Stimulated activated CD8-positive, alpha-beta memory T cell treated with anti-CD3 and anti-CD28 coated beads, Interleukin-12 subunit alpha, Interleukin-12 subunit beta, amount 100 ng/mL, for 24 hours (primary cell): ENCODE measurements at regions not wholly inside any gene's neighbourhood (a gene's known extent, or its start where the extent isn't known, plus 50 kb on each side); places are given as distances from the start of the nearest gene placed in this dataset.

Experiments used
- DNase-seq: peaks from one replicate; pipeline ENCODE4 v3.0.0-alpha.2; 2020; ENCODE audit errors: extremely low read depth

DNA sequence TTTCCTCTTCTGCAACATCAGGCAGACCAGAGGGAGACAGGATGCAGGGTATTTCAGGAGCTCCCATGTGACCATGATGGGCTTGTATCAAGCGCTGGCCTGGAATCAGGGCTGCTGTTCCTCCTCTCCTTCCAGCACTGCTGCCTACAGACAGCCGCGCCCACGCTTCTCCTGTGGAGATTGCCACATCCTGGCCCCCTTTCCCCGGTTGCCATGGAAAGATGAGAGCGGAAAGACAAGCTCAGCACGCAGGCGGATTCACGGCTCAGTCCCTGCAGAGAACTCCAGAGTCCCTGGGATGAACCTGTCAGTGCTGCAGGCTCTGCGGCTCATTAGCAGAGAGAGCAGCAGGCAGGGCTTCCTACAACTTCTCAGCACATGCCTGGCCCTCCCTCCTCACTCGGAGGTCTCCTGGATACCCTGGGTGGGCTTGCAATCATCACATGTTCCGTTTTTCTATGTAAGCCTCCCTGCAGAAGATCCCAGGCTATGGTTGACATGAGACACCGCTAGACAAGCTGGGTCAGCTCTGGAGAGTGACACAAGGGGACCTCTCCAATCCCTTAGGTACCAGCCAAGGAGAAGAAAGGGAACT, 497.8 kb upstream of the MYT1L start:
- DNase-seq = no peak

DNA sequence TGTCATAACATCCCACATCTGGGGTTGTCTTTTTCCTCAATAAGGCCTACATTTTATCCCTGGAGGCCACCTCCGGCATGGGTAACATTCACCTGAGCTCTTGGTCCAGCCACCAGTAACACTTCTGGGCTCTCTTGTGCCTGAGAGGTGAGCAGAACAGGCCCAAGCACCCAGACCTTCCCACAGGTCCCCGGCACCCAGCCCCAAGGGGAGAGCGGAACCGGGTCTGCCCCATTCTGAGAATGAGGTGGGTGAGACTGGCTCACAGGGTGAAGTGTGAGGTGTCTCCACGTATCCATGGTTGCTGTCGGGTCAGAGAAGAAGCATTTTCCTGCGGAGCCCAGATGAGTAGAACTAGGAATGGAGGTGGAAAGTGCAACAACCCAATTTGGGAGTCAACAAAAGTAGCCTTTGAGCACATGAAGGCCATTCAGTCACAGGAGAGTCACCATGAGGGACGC, 496.7 kb upstream of the MYT1L start:
- no peak for DNase-seq

DNA sequence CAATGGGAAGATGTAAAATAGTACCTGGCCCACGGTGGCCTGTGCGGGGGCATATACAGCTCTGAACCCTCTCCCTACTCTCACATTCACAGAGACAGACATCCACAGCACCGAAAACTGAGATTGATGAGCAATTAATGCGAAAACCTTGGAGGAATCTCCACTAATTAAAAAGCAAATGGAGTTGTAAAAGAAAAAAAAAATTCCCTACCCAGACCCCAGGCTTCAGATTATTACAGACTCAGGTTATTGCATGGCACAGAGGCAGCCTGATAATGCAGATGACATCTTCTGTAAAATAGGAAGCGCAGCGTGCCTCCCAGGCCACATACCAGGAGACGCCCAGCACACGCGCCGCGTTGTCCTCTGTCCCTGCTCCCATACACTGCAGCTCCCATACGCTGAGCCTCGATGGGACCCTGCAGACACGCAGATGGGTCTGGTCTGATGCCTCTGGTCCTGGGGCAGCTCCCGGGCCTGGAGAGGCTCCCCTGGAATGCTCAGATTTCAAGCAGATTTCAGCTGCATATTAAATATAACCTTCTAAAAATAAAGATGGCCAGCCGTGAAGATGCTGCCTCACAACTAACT, 496.1 kb upstream of the MYT1L start:
- no peak for DNase-seq

DNA sequence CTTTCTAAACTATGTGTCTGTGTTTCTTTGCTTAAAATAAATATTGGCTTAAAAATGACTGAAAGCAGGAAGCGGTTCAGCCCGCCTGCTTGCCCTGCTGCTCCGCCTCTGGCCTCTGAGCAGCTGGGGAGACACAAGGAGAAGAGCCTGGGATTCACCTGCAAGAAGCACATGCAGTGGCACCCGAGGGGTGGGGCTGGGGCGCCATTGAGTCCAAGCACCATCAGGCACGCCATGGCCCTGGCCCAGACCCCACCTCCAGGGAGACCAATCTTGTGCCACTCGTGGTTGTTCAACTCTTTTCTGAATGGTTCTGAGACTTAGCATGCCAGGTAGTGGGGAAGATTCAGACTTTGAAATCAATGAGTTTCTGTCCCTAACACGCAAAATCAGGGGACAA, 495.5 kb upstream of the MYT1L start:
- DNase-seq = no peak

DNA sequence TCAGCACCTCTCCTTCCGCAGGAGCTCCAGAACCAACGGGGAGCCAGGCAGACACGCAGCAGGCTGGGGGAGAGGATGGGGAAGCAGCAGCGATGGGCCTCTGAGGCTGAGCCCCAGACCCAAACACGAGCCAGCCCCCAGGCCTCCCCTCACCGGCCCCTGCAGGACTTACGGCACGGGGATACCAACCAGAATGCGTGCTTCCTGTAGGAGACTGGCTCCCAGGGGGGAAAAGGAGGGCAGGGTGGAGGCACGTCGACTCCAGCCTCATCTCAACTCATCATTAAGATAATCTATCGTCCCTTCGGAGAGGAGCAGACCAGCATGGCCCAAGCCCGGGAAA, 495.1 kb upstream of the MYT1L start:
- no peak for DNase-seq

DNA sequence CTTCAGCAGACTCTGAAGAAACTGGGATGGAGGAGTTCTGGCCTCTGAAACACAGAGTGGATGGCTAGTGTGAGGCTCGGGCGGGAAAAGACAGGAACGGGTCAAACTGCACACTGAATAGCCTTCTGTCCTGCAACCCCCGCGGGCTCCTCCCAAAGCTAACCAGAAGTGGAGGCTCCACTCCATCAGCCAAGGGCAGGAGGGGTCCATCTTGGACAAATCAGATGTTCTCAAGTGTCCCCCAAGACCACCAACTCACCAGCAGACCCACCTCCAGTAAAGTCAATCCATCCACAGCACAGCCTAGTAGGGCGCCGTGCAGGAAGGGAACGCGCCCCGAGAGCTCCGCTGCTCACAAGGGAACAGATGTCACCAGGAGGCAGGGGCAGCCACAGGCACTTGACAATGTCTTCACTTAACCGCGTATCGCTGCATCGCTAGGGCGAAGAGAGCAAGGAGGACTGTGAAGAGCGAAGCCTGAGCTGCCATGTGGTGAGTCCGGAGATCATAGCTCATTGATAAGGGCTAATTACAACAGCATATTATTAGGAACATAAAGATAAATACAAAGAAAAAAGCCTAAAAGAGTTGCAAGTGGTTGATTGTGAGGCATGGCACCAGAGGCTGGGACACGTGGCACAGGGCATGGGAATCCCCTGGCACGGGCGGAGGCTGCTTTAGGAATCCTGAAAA, 494.6 kb upstream of the MYT1L start:
- no peak for DNase-seq

DNA sequence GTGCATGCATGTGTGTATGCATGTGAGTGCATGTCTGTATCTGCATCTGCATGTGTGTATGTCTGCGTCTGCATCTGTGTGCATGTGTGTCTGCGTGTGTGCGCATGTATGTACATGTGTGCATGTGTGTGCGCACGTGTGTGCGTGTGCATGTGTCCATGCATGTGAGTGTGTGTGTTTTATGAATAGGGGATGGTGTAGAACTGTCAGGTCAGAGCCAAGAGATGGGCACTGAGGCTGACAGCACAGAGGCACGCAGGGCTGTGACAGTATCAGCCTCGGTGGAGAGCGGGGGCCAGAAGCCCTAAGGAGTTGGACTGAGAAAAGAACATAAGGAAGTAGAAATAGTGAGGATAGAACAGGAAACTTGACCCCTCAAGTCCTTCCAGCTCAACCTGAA, 494.0 kb upstream of the MYT1L start:
- no peak for DNase-seq

DNA sequence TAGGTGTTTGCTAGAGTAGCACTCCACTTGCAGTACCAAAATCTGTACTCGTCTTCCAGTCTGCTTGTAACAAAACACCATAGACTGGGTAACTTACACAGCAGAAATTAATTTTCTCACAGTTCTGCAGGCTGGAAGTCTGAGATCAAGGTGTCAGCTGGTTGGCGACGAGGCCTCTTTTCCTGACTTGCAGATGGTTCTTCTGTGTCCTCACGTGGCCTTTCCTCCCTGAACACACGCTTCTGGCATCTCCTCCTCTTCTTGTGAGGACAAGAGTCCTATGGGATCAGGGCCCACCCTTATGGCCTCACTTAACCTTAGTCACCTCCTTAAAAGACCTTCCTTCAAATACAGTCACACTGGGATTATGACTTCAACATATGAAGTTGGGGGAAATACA, 493.5 kb upstream of the MYT1L start:
- DNase-seq = no peak

DNA sequence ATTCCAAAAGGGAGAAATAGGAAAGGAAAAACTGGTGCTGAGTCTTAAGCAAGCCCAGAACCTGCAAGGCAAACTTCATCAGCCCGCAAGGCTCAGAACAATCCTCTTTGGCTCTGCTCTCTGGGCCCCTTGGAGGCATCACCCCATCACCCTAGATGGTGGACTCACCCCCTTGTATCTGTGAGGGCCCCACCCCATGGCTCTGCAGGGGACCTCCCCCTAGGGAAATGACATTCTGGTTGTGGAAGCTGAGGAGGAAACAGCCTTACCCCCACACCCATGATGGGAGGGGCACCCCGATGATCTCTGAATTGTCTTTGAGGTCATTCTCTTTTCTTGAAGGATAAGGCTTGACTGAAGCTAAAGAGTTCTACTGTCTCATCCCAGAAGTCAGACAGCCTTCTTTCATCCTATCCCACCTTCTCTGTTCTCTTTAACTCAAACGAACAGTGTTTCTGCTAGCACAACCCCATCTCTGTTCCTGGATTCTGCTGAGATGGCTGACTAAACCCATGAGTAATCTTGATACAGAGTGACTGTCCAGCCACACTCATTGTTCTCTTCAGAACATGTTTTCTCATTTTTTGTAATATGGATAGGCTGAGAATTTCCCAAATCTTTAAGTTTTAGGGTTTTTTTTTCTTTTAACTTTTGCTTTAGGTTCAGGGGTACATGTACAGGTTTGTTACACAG, 492.1 kb upstream of the MYT1L start:
- DNase-seq = no peak

DNA sequence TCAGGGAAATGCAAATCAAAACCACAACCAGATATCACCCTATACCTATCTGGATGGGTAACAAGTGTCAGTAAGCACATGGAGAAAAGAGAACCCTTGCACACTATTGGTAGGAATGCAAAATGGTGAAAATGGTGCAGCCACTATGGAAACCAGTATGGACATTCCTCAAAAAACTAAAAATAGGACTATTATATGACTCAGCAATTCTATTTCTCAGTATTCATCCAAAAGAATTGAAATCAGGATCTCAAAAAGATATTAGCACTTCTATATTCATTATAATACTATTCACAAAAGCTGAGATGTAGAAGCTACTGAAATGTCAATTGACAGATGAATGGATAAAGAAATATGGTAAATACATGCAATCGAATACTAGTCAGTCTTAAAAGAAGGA, 491.1 kb upstream of the MYT1L start:
- no peak for DNase-seq

DNA sequence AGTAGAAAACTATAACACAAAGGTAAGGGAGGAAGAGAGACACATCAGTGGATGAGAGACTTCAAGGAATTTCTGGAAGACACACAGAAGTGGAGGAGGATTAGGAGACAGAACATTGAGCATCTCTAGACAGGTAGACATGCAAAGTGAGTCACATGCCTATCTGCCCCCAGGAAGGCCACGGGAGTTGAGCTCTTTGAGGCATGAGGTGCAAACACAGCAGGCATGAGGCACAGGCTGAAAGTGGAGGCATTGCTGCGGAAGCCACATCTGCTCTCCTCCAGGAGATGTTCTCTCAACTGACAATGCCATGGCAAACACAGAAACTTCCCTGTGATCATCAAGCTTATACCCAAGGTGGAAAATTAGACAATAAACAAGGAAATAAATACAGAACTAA, 481.6 kb upstream of the MYT1L start:
- DNase-seq = no peak

DNA sequence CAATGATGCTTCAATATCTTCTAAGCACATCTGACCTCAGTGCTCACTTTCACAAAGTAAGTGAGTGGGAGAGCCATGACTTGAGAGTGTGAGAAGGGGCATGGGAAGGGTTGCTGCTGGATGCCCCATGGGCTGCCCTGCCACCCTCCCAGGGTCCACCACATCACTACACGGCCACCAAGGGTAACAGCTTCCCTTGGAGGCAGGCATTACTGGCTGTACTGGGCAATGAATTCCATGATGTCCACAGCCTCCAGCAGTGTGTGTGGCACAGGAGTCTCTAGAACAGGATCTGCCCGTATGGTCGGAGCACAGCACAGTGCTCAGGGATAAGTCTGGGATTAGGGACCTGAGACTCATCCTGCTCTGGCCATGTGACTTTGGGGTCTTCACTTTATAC, 481.0 kb upstream of the MYT1L start:
- no peak for DNase-seq

DNA sequence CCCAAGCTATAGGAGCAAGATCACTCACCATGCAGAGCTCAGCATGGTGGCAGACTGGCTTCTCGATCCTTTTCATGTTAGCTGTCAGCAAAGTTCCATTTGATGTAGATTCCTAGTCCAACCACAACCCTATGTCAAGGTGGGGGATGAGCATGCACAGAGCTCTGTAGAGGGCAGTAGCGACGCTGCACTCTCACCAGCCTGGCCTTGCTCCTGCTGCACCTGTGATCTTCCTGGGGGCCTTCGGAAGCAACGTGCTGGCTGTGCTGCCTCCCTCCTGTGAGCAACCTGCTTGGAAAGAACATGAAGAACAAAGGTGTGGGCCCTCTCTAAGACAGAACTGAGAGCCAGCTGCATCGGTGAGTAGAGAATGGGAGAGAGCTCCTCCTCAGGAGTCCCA, 479.4 kb upstream of the MYT1L start:
- DNase-seq = no peak

DNA sequence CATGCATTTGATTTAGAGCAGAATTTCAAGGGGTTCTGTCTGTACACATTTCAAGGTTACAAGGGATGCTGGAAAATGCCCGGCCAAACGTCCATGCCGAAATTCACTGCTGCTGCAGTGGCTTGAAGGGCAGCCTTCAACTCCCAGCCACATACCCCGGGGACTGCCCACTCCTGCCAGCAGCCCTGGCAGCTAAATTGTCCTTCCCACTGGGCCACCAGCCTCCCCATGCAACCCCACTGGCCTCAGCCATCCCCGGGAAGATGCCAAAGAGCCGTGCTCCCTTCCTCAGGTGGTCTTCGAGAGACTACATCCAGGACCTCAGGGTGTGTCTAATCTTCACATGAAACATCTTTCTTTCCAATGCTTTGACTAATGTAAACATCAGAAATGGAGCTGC, 478.7 kb upstream of the MYT1L start:
- DNase-seq = no peak

DNA sequence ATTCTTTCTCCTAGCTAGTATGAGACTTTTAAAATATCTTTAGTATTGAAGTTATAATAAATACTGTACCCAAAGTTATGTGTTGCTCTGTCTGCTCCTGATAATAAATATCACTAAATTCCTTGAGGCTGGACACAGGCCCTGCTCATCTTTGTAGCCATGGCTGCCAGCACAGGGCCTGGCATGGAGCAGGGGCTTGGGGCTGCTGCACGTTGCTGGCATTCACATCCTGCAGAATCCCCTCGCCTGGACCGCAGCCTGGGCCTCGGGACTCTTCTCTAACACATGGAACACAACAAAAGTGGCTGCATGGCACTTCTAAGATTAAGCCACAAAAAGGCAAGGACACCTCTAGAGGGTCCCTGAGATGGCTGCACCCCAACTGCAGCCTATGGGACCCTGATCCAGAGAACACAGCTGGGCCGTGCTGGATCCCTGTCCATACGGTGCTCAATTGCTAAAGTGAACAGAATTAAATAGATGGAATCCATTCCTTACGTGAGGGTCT, 477.5 kb upstream of the MYT1L start:
- DNase-seq = no peak

DNA sequence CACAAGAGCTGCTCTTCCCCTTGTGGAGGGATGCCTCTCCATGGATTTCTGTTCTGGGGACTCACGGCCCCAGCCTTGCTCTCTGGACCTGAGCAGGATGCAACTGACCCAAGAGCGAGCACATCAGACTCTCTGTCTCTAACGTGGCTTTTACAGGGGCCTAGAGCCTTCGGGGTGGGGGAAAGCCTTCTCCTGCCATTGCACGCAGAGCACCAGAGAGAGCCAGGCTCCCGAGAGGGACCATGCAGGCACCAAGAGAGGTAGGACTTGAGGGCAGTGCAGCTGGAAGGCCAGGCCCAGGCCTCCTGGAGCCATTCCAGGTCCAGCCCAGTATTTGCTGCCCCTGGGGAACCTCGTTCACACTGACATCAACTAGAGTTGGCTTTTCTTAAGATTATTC, 475.6 kb upstream of the MYT1L start:
- DNase-seq = no peak

DNA sequence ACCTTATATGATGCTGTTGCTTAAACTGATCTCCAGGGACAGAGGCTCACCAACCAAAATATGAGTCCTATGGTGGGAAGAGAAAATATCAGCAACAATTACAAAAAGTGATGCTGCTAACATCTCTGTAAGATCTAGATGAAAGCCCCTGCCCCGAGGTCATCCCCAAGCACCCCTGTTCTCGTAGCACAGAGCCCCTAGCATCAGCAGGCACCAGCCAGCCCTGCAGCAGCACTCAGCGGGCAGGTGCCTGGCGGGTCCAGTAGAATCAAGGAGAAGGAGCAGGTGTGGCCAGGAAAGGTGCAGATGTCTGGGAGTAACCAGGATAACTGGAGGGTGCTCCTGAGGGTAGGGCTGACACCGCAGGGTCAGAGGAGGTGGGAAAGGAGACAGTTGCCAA, 474.2 kb upstream of the MYT1L start:
- DNase-seq = no peak

DNA sequence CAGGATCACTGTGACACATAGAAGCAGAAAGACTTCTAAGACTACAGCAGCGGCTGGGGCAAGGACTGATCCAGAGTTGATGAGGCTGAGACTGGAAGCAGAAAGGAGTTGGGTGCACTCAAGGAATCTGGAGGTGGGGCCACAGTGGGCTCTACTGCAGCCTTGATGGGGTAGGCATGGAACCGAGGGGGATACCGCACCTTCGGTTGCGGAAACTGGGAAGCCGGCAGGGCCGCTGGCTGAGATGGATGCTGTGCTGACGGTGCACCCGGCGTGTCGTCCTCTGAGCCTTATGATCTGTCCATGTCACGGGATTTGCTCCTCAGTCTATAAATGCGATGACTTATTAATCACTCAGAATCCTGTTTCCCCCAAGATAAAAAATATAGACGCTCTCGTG, 473.5 kb upstream of the MYT1L start:
- DNase-seq = no peak

DNA sequence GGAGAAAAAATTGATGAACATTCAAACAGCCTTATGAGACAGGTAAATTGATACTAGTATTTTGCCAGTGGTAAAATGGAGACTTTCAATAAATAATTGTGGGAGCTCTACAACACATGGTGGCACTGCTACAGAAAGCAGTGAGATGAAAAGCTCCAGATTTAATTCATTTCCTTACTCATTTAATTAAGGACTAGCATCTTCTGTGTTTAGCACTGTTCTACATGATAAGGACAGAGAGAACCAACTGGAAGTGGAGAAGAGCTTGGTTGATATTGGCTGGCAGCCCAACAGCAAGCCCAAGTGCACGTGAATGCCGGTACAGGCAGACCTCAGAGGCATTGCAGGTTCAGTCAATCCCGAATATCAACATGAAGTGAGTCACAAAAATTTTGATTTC, 470.4 kb upstream of the MYT1L start:
- DNase-seq = no peak

DNA sequence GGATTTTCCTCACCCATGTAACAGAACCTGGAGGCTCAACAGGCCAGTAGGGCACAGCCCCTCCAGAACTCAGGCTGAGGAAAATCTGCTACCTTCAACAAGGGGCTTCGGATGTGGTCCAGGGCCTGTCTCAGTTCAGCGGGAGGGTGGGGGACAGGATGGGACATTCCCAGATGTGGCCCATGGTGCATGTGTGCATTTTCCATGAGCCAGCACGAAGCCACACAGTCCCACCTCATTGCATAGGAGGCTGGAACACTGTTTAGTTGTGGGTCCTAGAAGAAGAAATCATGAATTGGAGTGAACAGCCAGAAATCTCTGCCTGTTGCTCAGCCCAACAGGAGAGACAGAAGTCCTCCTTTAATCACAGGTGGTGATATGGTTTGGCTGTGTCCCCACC, 469.6 kb upstream of the MYT1L start:
- no peak for DNase-seq

DNA sequence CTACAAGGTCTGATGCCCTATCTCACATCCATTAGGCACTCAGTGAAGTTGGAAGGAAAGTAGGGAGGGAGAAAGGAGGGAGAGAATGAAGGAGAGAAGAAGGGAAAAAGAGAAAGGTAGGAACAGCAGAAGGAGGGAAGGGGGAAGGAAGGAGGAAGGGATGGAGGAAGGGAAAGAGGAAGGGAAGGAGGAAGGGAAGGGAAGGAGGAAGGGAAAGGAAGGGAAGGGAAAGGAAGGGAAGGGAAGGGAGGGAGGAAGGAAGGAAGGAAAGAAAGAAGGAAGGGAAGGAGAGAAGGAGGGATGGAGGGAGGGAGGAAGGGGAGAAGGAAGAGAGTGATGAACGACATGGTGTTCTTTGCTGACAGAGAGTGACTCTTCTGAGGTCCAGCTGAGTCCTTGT, 468.9 kb upstream of the MYT1L start:
- no peak for DNase-seq

DNA sequence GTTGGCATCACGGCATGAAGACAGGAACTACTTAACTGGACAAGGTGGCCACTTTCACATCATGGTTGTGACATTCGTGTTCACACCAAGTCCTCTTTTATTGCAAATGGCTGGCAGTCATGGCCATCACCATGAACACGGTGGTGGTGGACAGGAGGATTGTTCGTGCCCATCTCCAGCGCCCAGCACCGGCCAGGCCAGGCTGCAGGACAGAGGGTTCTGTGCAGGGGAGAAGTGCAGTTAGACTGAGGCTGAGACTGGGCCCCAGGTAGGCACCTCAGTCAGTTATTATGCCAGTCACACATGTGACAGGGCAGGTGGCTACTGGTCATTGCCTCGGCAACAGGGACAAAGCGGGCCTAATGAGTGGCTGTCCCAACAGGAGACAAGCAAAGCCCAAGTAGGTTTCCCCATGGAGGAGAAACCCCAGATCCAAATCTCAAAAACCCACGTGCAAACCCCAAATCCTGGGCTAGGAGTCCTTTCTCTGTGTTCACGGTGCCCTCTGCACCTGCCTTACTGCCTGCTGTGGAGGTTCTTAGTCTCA, 468.1 kb upstream of the MYT1L start:
- no peak for DNase-seq

DNA sequence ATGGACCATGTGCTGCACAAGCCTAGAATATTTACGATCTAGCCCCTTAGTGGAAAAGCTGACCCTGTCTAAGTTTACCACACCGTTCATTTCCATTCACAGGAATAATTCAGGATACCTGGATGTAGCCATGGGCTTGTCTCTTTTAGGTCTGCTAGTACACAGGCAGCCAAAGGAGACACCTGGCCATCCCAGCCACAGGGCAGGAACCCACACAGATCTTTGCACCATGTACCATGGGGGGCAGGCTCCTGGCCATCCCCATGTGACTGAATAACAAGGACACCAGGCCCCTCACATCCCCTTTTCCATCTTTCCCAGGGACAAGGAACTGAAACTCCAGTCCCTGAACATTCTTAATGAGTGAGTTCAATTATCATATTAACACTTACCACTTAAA, 467.3 kb upstream of the MYT1L start:
- DNase-seq = no peak
